HG03520 (cell line): ENCODE measurements at regions not wholly inside any gene's neighbourhood (a gene's known extent, or its start where the extent isn't known, plus 50 kb on each side); places are given as distances from the start of the nearest gene placed in this dataset.
"Not testable (repeated sequence)": the region's sequence is repeated elsewhere in the genome, so short reads cannot be mapped to it uniquely, and the experiment has no call there.

Source experiments
- ATAC-seq: cut with Tn5 transposase; IDR thresholded peaks from one replicate; pipeline ENCODE4 v1.9.1; 2021; ENCODE audit warnings: mild to moderate bottlenecking, moderate library complexity; ENCODE audit not compliant: unreplicated experiment

DNA sequence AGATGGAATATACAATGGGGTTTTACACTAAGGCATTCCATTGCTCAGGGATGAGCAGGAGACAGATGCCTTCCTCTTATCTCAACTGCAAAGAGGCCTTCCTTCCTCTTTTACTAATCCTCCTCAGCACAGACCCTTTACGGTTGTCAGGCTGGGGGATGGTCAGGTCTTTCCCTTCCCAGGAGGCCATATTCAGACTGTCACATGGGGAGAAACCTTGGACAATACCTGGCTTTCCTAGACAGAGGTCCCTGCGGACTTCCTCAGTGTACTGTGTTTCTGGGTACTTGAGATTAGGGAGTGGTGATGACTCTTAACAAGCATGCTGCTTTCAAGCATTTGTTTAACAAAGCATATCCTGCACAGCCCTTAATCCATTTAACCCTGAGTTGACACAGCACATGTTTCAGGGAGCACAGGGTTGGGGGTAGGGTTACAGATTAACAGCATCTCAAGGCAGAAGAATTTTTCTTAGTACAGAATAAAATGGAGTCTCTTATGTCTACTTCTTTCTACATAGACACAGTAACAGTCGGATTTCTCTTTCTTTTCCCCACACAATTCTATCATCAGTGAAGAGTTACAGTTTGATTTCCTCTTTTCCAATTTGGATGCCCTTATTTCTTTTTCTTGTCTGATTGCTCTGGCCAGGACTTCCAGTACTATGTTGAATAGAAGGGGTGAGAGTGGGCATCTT lies 737.1 kb downstream of the TRHDE start:
- ATAC-seq: not testable (repeated sequence)

DNA sequence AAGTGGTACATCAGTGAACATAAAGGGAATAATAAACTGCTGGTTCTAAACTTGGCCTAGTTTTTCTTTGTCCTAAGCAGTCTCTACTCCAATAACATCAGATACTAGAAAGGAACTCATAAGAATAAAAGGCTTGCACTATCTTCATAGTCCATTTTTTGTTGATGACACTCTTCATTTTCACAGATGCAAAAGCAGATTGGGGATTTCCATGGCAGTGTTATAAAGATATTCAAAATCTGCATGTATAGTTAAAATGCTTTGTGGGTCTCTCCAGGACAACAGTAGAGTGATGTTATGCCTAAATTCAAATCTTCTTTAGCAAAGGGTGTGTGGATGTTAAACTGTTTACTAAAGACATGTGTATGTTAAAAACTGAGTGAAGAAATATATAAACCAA lies 745.8 kb downstream of the TRHDE start:
- no peak for ATAC-seq

DNA sequence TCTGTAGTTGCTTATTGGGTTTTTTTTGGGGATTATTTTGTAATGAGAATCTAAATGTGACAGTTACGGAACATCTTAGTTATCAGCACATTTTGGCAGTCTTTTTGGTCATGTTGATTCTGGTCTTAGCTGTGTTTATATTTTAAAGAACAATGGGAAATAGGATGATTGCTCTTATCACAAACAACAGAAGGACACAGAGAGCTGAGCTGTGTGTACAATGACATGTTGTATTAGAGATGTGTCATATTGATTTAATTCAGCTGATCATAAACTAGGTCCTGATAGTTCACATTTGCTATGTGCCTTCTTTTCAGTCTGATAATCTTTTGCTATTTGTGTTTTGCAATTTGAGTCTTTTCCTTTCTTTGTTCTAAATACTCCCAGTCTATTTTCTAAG lies 781.7 kb downstream of the TRHDE start:
- no peak for ATAC-seq

DNA sequence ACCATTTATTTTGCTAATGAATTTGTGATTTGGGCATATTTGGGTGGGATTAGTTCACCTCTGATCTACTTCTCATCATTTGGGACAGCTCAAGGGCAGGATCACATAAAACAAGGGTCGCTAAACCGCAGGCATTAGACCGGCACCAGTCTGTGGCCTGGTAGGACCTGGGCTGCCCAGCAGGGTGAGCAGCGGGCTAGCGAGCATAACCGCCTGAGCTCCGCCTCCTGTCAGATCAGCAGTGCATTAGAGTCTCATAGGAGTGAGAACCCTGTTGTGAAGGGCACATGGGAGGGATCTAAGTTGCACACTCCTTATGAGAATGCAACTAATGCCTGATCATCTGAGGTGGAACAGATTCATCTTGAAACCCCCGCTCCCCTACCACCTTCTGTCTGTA lies 785.3 kb downstream of the TRHDE start:
- ATAC-seq: no peak

DNA sequence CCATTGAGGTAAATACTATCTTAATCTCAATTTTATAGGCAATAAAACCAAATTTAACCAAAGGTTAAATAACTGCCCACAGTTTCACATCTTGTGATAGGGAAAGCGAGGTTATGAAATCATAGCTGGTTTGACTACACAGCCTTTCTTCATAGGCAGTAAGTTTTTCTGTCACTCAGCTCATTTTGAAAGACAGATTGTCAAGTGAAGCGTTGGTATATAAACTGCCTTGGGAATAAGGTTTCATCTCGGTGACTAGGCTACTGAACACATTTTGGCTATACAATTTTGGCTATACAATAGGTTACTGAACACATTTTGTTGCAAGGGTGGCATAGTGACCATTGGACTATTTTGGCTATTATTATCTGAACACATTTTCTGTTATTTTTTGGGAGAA lies 793.7 kb downstream of the TRHDE start:
- ATAC-seq: no peak

DNA sequence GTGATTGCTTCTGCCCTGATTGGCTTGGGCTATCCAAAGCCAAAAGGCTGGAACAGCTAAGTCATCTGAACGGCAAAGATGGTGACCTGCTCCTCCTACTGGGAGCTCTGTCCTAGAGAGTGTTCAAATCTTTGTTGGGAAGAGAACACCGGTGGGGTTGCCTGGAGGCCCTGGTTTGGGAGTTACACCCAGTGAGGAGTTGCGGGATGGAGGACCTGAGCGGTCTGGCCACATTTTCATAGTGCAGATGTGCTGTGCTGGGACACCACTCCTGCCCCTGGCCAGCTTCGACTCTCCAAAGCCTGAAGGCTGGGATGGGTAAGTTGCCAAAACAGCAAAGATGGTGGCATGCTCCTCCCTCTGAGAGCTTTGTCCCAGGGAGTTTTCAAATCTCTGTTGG lies 795.4 kb downstream of the TRHDE start:
- ATAC-seq: no peak

DNA sequence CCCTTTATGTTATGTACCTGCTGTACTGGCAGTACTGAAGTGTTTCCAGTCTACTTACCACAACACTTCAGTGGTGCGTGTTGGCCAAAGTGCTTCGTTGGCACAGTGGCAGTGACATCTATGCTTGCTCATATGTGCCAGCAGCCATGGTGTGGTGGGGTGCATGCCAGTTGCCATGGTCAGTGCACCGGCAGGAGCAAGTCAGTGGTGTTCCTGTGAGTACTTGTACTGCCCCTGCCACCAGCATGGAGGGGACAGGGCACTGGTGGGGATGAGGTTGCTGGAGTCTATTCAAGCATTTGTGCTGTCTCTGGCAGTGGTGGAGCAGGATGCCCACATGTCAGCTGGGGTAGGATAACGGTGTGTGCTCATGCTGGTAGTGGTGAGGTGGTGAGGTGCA lies 800.0 kb downstream of the TRHDE start:
- no peak for ATAC-seq

DNA sequence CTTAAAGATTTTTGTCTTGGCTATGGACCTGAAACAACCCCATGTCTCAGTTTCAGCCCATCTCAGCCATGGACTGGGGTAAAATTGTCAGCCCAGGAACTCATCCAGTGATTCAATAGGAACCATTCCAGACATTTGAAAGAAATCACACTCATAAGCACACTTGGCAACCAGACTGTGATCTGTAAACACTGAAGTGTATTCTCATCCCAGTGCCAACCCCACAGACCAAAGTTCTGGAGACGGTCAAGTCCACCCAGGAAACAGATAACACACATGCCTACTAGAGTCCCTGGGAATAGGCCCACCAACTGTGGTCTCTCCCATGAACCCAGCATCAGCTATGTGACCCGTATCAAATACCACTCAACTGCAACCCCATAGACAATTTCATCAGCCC lies 804.6 kb downstream of the TRHDE start:
- ATAC-seq: no peak

DNA sequence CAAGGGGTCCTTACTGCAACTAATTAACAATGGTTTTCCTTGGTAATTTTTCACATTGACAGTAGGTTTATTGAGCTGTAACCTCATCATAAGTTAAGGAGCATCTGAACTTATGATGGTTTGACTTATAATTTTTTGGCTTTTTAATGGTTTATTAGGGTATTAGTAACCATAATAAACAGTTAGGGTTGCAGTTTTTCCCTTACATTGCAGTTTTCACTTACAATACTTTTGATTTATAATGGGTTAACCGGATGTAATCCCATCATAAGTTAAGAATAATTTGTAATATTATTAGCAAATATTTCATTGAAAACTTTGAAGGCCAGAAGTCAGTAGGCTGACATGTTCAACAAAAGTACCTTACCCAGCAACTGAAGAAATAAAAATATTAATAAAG lies 811.6 kb downstream of the TRHDE start:
- no peak for ATAC-seq

DNA sequence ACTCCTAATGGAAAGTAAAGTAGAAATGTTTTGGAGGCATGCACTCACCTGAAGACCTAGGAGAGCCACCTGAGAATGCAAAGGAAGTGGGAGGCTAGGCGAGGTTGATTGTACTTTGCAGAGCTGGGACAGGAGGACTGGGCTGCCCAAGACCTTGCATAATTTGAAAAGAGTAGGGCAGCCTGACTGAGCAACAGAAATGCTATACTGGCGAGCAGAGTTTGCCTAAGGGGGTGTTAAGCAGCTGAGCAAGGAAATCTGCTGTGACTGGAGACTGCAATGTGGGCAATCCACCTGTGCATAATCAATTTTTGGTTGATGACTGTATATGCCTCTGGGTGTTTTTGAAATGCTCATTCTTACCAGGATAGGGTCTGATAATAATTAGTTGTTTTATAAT lies 834.1 kb downstream of the TRHDE start:
- ATAC-seq: no peak

DNA sequence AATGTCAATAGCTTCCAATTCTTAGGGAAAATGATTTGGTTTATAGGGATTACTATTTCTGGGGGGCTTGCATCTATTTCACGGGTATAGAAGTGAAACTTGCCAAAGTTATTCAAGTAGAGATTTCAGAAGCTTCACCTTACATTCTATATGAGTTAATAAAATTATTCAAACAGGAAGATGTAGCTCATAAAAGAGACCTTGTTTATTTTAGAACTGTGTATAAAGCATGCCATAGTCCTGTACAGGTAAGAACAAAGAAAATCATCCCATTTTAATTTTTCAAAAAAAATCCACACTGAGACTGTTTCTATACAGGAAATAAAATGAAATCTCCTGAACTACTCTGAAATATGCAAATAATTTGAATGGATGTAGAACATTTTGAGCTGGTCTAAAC lies 834.7 kb downstream of the TRHDE start:
- ATAC-seq: no peak

DNA sequence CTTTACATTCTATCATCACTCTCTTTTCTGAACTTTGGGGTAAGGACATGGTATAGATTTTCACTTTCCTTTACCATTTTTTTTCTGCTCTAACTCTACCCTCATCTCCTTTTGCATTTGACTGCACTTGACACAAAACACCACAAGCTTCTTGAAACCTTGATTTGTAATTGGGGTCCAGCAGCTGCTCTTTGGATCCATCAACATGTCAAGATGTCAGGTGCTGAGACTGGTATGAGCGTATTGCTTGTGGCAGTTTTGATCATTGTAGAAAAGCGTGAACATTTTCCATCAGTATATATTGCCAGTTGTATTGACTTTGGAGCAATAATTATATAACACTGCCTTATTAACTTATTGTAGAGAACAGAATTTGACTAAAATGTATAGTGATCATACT lies 838.6 kb downstream of the TRHDE start:
- ATAC-seq: no peak

DNA sequence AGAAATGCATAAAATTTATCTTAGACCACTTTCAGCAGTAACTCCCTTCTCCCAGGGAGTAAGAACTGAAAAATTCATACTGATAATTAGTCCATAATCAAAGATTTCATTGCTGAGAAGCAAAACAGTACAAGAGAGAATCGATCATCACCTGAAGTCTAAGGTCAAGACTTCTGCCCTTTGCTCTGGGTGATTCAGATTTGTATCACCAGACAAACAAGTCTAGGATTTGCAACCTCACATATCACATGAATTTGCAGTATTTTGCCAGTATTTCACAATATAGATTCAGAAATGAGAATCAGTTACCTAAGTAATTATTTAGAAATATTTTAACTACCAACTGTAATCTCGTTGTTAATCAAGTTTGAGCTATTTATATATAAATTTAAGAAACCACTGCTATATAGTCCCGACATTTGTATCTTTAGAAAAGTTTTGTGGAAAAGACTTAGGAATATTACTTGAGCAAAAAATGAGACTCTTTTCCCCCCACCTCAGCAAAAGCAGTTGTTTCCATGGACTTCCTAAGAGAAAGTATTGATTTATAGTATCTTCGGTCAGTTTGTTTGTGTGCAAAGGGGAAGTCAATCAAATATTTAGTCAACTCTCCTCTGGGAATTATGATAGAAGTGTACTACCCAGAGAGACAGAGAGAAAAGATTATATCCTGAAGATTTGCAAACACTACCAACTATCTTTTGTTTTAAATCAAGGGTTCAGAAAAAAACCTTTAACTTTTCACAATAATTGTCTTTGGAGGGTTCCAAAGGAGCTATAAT lies 840.1 kb downstream of the TRHDE start:
- ATAC-seq: no peak

DNA sequence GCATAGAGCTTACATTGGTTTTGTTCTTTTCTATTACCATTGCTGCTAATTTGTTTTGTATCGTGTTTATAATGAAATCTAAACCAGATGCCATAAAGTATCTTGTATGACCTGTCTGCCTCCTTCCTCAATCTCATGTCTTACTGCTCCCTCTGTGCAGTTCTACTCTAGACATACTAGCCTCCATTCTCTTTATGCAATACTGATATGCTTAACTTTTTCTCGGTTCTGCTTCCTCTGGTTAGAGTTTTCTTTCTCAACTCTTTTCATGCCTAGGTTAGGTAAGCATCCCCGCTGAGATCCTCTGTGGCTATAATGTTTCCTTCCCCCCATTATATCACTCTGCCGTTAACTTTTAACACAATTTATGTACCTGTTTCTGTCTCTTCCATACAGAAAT lies 852.3 kb downstream of the TRHDE start:
- no peak for ATAC-seq

DNA sequence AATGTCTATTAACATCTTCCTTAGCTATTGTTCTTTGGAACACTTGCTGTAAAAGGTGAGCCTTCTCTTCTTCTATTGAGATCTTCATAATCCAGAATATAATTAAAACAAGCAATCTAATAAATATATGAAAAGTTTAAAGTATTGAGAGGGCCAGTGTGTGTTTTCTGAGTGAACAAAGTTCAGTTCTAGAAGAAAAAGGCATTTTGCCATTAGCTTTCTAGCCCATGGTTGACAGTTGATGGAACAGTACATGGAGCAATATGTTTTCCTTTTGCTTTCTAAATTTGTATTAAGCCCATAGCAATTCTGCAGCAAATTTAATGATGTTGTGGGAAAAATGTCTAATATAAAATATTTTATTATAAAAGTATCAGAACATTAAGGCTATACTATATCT lies 853.0 kb downstream of the TRHDE start:
- no peak for ATAC-seq

DNA sequence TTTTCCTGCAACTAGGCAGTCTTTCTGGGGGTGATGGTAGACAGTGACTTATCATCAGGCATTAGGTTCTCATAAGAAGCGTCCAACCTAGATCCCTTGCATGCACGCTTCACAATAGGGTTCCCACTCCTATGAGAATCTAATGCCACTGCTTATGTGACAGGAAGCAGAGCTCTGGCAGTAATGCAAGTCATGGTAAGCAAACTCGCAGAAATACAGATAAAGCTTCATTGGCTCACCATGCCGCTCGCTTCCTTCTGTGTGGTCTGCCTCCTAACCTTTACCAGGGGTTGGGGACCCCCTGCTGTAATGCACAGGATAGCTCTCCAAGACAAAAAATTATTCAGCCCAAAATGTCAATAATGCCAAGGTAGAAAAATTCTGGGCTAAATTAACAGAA lies 864.2 kb downstream of the TRHDE start:
- ATAC-seq: no peak

DNA sequence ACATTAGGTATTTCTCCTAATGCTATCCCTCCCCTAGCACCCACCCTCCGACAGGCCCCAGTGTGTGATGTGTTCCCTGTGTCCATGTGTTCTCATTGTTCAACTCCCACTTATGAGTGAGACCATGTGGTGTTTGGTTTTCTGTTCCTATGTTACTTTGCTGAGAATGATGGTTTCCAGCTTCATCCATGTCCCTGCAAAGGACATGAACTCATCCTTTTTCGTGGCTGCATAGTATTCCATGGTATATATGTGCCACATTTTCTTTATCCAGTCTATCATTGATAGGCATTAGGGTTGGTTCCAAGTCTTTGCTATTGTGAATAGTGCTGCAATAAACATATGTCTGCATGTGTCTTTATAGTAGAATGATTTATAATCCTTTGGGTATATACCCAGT lies 867.5 kb downstream of the TRHDE start:
- not testable (repeated sequence) for ATAC-seq

DNA sequence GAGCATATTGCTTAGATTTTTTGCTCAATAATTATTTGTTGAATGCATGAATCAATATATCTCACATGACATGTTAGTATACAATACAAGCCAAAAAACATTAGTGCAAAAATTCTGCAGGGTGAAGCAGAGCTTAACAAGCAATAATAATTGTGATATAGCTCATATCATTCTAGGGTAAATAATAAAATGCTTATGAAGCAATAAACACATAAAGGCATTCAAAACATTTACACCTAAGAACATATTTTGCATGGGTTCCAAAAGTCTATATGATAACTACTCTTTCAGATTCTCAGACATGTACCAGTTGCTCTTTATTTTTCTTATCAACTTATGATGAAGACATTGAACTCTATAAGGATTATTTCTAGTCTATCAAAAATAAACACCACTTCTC lies 886.2 kb downstream of the TRHDE start:
- no peak for ATAC-seq

DNA sequence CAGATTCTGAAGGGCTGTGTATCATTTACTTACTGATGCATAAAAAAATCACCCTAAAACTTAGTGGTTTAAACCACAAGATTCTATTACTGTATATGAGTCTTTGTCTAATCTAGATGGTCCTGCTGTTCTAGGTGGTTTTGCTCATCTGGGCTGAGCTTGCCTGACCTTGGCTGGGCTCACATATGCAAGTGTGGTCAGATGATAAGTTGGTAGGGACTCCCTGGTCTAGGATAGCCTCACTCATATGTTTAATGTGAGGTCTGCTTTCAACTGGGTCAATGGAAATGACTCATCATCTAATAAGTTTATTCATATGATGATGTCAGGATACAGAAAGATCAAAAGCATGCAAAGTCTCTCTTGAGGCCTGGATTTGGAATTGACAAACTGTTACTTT lies 887.8 kb downstream of the TRHDE start:
- ATAC-seq: no peak

DNA sequence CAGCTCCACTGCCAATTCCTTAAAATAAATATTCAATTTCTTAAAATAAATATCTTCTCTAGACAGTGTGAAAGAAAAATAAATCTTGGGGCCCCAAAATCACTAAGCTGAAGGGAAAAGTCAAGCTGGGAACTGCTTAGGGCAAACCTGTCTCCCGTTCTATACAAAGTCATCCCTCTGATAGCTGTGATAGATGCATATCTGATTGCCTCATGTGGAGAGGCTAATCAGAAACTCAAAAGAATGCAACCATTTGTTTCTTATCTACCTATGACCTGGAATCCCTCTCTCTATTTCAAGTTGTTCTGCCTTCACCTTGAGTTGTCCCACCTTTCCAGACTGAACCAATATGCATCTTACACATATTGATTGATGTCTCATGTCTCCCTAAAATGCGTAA lies 889.8 kb downstream of the TRHDE start:
- no peak for ATAC-seq

DNA sequence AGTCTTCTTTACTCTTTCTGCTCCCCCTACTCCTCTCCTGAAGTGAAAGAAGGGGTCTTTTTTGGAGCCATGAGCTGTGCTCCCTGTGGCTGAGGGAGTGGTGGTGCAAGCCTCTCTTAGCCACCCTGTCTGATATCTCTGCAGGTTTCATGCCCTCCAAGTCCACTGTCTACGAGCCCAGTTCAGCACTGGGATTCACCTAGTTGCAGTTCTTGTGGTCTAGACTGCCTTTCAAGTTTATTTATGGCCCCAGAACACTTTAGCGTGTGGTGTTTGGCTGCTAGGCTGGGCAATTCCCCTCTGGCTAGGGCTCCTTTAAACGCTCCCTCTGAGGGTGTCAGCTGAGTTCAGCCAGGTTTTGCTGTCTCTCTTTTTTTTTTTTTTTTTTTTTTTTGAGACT lies 908.6 kb downstream of the TRHDE start:
- no peak for ATAC-seq

DNA sequence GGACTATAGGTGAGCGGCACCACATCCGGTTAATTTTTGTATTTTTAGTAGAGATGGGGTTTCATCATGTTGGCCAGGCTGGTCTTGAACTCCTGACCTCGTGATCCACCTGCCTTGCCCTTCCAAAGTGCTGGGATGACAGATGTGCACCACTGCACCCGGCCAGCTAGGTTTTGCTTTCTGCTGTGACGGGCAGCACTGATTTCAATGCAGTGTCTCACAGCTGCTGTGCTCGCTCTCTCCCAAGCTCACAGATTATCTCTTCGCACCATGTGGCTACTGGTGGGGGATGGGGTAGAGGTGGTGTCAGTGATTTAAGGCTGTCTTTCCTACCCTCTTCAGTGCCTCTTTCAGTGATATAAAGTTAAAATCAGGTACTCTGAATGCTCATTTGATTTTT lies 909.1 kb downstream of the TRHDE start:
- no peak for ATAC-seq

DNA sequence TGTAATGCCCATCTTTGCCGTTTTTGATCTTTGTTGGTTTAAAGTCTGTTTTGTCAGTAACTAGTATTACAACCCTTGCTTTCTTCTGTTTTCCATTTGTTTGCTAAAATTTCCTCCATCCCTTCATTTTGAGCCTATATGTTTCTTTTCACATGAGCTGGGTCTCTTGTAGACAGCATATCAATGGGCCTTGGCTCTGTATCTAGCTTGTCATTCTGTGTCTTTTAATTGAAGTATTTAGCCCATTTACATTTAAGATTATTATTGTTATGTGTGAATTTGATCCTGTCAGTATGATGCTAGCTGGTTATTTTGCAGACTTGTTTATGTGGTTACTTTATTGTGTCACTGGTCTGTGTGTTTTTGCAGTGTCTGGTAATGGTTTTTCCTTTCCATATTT lies 913.2 kb downstream of the TRHDE start:
- no peak for ATAC-seq
